Retina (tissue), 1 donor: ENCODE measurements at regions not wholly inside any gene's neighbourhood (a gene's known extent, or its start where the extent isn't known, plus 50 kb on each side); places are given as distances from the start of the nearest gene placed in this dataset.
"Not testable (repeated sequence)": the region's sequence is repeated elsewhere in the genome, so short reads cannot be mapped to it uniquely, and the experiment has no call there.

Source experiments
- DNase-seq: peaks from one replicate; pipeline ENCODE4 v3.0.0-alpha.2; 2016

DNA sequence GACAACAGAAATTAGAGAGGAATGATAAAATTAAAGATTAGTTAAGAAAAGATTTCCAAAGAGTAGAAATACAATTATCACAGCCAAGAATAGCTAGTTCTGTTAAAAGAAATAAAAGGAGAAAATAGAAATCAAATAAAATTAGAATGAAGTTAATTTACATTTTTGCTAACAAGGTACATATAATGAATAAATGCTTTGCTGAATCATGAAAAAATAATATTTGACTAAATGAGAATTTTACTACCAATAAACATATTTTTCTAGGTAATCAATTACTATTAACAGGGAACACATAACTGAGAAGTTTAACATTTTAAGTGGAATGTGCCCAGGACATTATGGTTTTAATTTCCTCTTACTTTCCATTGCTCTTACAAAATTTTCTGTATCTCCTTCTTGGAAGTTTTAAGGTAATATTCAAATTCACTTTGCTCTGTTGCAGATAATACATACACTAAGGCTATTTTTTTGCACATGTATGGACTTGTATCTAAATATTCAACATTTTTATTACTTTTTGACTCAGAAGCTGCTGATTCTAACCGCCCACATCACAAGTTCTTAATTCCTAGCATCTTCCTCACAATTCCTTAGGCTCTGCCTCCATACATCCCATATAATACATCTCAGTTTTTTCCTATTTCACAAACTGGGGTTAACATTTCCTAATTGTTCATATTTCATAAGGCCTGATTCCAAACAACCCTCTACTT is 870.7 kb upstream of the INTU start:
- no peak for DNase-seq

DNA sequence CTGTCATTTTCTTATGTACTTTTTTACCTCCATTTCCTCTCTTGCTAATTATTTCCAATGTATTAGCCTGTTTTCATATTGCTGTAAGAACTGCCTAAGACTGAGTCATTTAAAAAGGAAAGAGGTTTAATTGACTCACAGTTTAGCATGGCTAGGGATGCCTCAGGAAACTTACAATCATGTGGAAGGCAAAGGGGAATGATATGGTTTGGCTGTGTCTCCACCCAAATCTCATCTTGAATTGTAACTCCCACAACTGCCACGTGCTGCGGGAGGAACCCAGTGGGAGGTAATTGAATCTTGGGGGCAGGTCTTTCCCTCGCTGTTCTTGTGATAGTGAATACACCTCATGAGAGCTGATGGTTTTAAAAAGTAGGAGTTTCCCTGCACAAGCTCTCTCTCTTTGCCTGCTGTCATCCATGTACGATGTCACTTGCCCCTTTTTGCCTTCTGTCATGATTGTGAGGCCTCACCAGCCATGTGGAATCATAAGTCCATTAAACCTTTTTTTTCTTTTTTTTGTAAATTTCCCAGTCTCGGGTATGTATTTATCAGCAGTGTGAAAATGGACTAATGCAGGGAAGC is 870.0 kb upstream of the INTU start:
- DNase-seq = no peak

DNA sequence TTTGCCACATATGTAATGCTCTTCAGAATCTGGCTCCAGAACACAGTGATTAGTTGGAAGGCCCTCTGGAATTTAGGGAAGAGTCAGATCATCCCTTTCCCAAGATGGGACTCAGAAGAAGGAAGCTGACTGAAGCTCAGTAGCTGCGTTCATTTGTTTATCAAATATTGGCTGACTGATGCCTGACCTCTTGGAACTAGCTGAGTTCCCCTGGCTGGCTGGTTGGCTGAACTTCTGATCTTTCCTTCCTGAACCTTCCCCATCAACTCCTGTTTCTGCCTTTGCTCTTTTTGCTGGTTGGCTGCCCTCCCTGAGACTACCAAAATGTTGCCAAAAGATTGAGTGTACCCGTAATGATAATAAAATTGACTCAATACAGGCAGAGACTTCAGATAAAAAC is 866.5 kb upstream of the INTU start:
- DNase-seq = no peak

DNA sequence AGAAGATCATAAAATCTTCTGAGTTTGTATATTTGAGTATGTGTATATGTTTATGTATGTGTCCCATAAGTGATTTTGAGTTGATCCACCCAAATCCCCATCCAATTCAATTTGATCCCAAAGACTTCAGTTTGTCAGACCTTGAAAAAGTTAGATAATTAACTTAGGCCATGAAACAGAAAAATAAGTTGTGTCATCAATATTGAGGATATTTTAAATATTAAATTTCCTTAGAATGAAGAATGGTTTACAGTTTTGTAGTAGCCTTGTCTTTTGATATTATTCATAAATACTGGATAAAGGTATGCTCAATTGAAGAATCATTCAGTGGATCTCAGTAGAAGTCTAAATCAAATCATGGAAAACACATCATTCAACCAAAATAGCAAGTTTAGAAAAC is 864.4 kb upstream of the INTU start:
- no peak for DNase-seq

DNA sequence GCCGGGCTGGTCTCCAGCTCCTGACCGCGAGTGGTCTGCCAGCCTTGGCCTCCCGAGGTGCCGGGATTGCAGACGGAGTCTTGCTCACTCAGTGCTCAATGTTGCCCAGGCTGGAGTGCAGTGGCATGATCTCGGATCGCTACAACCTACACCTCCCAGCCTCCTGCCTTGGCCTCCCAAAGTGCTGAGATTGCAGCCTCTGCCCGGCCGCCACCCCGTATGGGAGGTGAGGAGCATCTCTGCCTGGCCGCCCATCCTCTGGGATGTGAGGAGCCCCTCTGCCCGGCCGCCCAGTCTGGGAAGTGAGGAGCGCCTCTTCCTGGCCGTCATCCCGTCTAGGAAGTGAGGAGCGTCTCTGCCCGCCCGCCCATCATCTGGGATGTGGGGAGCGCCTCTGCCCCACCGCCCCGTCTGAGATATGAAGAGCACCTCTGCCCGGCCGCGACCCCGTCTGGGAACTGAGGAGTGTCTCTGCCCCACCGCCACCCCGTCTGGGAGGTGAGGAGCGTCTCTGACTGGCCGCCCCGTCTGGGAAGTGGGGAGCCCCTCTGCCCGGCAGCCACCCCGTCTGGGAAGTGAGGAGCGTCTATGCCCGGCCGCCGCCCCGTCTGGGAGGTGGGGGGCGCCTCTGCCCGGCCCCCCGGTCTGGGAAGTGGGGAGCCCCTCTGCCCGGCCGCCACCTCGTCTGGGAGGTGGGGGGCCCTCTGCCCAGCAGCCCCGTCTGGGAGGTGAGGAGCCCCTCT is 861.8 kb upstream of the INTU start:
- DNase-seq = not testable (repeated sequence)

- not testable (repeated sequence) for DNase-seq
These were observed 861.1 kb upstream of the INTU start for GRCh38 chr4:126771618-126772017.

DNA sequence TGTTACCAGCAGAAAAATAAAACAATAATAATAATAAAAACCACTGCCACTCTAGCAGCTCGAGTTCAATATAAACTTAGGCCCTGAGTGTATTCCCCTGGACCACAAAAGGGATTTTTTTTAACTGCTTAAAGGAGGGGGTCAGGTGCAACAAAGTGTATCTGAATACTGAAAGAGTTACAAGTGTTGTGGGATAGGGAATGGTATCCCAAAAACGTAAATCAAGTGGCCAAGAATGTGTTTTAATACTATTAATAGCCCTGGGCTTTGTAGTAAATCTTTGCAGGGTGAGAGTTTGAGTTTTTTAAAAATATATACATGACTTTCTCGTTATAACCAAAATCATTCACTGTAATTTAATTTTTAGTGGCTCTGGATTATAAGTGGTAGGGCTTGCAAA is 860.1 kb upstream of the INTU start:
- no peak for DNase-seq

DNA sequence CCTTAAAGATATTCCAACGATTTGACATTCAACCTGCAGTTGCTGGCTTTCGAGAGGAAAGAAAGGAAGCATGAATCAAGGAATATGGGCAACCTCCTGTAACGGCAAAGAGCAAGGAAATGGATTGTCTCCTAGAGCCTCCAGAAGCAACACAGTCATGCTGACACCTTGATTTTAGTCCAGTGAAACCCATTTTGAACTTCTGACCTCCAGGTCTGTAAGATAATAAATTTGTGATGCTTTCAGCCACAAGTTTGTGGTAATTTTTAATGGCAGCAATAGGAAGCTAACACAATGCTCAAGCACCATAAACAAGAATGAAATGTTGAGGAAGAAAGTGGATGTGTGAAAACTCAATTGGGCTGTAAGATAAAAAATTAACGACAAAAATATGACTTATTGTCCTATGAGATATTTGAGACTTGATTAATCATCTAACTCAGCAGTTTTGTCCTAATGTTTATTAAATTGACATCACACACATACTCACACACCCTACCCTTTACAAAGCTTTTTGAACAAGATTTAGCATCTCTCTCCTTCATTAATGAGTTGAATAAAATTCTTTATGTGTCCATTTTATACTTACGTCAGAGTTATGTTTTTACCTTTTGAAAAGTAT is 857.2 kb upstream of the INTU start:
- no peak for DNase-seq

DNA sequence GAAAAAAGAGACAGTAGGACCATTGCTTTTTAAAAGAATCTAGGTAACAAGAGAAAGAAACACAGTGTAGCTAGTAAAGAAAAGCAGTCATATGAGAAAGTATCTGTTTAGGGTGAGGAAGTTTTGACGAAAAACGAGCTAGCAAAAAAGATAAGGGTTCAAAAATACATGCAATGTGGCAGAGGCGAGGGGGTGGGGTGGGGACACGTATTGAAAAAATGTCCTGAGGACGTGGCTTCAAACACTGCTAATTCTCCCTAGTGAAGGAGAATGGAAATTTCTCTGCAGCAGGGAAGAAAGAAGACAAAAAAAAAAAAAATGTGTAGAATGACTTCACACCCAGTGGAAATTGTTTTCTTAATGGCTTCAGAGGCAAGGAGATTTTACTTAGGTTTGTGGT is 856.4 kb upstream of the INTU start:
- no peak for DNase-seq

- DNase-seq = no peak
These were observed 855.1 kb upstream of the INTU start for GRCh38 chr4:126777649-126778048.

DNA sequence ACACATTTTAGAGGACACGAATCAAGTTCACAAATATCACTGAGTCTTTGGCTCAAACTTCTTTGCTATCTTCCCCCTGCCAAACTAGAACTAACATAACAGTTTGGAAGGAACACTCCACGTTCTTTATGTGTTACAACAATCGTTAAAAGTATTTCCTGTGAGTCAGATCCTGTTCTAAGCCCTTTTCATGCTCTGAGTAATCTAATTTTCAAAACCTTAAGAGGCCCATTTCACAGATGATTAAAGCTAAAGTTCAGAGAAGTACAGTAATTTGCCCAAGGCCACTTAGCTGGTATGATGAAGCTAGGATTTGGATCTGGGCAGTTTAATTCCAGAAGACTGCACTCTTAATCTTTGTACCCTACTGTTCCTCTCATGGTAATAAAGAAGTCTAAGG is 854.4 kb upstream of the INTU start:
- DNase-seq = no peak

DNA sequence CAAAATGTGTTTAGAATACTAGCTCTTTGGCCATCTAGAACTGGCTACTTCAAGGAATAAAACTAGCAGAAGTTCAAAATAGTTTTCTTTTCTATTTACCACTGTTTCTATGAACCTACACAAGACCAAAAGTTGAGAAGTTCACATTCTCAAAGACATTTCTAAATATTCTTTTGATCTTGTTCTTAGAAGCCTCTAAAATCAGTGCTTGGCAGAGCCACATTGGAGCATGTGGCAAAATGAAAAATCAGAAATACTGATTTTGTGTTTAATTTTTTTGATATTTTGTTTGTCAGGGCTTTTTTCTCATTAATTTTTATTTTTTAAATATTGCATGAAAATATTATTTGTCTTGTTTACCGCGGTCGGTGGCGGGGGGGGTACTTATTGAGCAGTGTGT is 853.8 kb upstream of the INTU start:
- DNase-seq = no peak

- DNase-seq = no peak
These were observed 853.2 kb upstream of the INTU start for GRCh38 chr4:126779436-126780166.

GRCh38 chr4:126783191-126783590 is 849.6 kb upstream of the INTU start:
- no peak for DNase-seq

DNA sequence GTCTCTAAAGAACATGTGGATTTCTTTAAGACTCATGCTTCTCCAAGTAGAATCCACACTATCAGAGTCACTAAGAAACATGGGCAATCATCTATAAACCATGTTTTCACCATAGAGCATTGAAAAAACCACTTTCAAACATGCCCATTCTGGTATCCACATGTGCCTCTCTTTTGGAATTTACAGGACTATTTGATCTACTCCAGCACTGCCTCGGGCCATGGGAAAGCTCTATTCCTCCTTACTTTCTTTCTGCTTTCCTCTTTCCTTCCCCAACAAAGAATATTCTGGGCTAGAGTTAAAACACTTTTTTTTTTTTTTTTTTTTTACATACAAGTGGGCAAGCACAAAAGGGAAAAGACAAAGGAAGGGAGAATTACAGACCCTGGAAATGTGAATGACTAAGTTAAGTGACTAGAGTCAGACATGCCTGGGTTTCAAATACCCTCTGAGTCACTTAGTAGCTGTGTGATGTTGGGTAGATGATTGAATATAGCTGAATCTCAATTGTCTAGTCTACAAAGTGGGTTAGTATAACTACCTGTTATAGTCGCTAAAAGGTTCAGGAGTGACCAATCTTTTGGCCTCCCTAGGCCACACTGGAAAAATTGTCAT is 847.7 kb upstream of the INTU start:
- no peak for DNase-seq

- DNase-seq = no peak
These were observed 842.1 kb upstream of the INTU start for GRCh38 chr4:126790633-126791032.

DNA sequence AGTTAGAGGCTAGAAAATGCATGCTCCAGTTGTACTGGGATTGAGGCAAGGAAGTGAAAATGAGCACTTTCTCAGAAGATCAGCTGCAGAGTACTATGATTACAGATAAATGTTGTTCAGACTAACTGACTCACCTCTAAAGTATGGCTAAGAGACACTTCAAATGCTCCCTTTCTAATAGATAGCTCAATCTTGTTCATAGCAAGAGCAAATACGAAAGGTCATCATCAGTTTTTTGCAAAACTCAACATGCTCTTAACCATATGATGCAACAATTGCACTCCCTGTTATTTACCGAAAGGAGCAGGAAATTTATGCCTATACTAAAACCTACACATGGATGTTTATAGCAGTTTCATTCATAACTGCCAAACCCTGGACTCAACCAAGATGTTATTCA is 838.4 kb upstream of the INTU start:
- no peak for DNase-seq

DNA sequence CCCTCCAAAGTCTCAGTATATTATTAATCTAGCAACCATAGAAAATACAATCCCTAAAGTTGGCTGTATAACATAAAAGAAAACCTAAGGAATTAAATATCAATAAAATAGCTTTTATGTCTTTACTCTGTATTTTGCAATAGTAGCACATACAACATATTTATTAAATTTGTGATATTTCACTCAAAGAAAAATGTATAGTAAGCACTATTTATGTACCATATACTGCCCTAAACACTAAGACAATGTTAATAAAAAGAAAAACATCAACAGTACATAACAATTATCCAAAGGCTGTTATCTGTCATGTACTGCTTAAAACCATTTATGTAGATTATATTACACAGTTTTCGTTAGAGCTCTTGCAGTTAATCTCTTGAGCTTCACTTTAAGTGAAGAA is 834.5 kb upstream of the INTU start:
- DNase-seq = no peak

GRCh38 chr4:126799416-126799815 is 833.3 kb upstream of the INTU start:
- no peak for DNase-seq

DNA sequence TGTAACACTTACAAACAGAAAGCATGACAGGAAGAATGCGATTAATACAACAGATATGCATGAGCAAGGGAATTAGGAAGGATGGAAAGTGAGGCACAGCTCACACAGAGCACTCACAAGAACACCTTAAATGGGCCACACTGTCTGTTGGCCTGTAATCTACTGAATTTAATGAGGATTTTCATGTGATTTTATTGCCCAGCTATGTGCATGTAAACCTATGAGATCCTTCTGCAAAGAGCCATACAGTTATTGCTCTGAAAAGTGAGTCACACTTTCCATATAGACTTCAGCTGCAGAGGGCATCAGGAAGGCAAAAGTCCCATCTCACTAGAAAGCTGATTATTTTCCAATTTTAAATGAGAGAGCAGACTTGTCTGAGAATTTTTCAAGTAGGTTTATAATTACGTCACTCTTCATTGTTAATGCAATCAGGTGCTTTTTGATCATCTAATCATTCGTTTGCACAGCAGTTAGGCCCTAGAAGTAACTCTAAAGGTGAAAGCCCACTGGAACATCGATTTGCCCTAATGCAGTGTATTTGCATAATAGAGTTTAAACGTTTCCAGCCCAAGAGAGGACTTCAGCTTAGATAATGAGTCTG is 832.7 kb upstream of the INTU start:
- DNase-seq = no peak

- no peak for DNase-seq
These were observed 832.1 kb upstream of the INTU start for GRCh38 chr4:126800575-126801141.

GRCh38 chr4:126807132-126807531 is 825.6 kb upstream of the INTU start:
- no peak for DNase-seq
